HG02642 (cell line): ENCODE measurements at regions not wholly inside any gene's neighbourhood (a gene's known extent, or its start where the extent isn't known, plus 50 kb on each side); places are given as distances from the start of the nearest gene placed in this dataset.
A peak's percentile ranks its signal among the peaks of the same experiment; 100 is the strongest.
"Not testable (repeated sequence)": the region's sequence is repeated elsewhere in the genome, so short reads cannot be mapped to it uniquely, and the experiment has no call there.

Experiments
- ATAC-seq: cut with Tn5 transposase; IDR thresholded peaks from one replicate; pipeline ENCODE4 v1.9.1; 2021; ENCODE audit warnings: mild to moderate bottlenecking; ENCODE audit not compliant: unreplicated experiment, poor library complexity

- ATAC-seq, result not testable (repeated sequence)
Observed at GRCh38 chr14:106027759-106028158, 501.4 kb downstream of the TMEM121 start.

- ATAC-seq, result no peak
Observed at GRCh38 chr14:106029959-106030358, 503.6 kb downstream of the TMEM121 start.

GRCh38 chr14:106037380-106037779 lies 511.0 kb downstream of the TMEM121 start:
- no peak for ATAC-seq

- ATAC-seq, result no peak
Observed at GRCh38 chr14:106038263-106038662, 511.9 kb downstream of the TMEM121 start.

GRCh38 chr14:106039400-106039799 lies 513.0 kb downstream of the TMEM121 start:
- ATAC-seq, result no peak

- ATAC-seq, result no peak
Observed at GRCh38 chr14:106044515-106044914, 518.1 kb downstream of the TMEM121 start.

GRCh38 chr14:106044949-106045596 lies 518.7 kb downstream of the TMEM121 start:
- ATAC-seq, result peak; percentile 70

- ATAC-seq, result no peak
Observed at GRCh38 chr14:106051796-106052195, 525.4 kb downstream of the TMEM121 start.

GRCh38 chr14:106055289-106055688 lies 528.9 kb downstream of the TMEM121 start:
- ATAC-seq, result no peak

- no peak for ATAC-seq
Observed at GRCh38 chr14:106058342-106058741, 532.0 kb downstream of the TMEM121 start.

GRCh38 chr14:106060276-106060975 lies 534.0 kb downstream of the TMEM121 start:
- ATAC-seq, result no peak

GRCh38 chr14:106061877-106062500 lies 535.6 kb downstream of the TMEM121 start:
- not testable (repeated sequence) for ATAC-seq

- no peak for ATAC-seq
Observed at GRCh38 chr14:106062502-106063272, 536.3 kb downstream of the TMEM121 start.

GRCh38 chr14:106067935-106068334 lies 541.6 kb downstream of the TMEM121 start:
- no peak for ATAC-seq

GRCh38 chr14:106069804-106070625 lies 543.6 kb downstream of the TMEM121 start:
- no peak for ATAC-seq

- no peak for ATAC-seq
Observed at GRCh38 chr14:106080922-106081321, 554.5 kb downstream of the TMEM121 start.

GRCh38 chr14:106081721-106082120 lies 555.3 kb downstream of the TMEM121 start:
- ATAC-seq, result not testable (repeated sequence)

- ATAC-seq, result no peak
Observed at GRCh38 chr14:106083082-106083481, 556.7 kb downstream of the TMEM121 start.

GRCh38 chr14:106087837-106088236 lies 561.5 kb downstream of the TMEM121 start:
- no peak for ATAC-seq

GRCh38 chr14:106088860-106089259 lies 562.5 kb downstream of the TMEM121 start:
- not testable (repeated sequence) for ATAC-seq
